OCI-LY3 (cell line): ENCODE measurements at regions not wholly inside any gene's neighbourhood (a gene's known extent, or its start where the extent isn't known, plus 50 kb on each side); places are given as distances from the start of the nearest gene placed in this dataset.

Source experiments
- H2AFZ ChIP-seq: fragments of 200-600, 300-600 bp; shearing (Covaris generic); 2 replicates; pipeline ENCODE4 v1.6.0; 2014; ENCODE audit warnings: antibody characterized with exemption, low read depth, low read length
- H3K27ac ChIP-seq: fragments of 200-600, 300-600 bp; sonication (generic); 2 replicates; pipeline ENCODE4 v1.5.1; 2014; ENCODE audit warnings: mild to moderate bottlenecking, low read length, moderate library complexity, mixed read lengths
- H3K27me3 ChIP-seq: fragments of 200-600, 300-600 bp; sonication (generic); 2 replicates; pipeline ENCODE4 v1.6.1; 2014; ENCODE audit warnings: low read depth, low read length, mixed read lengths
- H3K36me3 ChIP-seq: fragments of 200-600, 300-600 bp; sonication (generic); replicated peaks from 2 replicates; pipeline ENCODE3; 2014; ENCODE audit warnings: low read depth, low read length, mixed read lengths
- H3K4me1 ChIP-seq: fragments of 300-600, 200-600 bp; sonication (generic); 2 replicates; pipeline ENCODE4 v1.6.1; 2014; ENCODE audit warnings: low read length, mixed read lengths
- H3K4me2 ChIP-seq: fragments of 200-600, 300-600 bp; sonication (generic); 2 replicates; pipeline ENCODE4 v1.6.1; 2014; ENCODE audit warnings: low read length, mixed read lengths
- H3K4me3 ChIP-seq: fragments of 300-600, 200-600 bp; sonication (generic); 2 replicates; pipeline ENCODE4 v1.5.1; 2014; ENCODE audit warnings: antibody characterized with exemption, mild to moderate bottlenecking, low read length, moderate library complexity
- H3K79me2 ChIP-seq: fragments of 300-600, 200-600 bp; shearing (Covaris generic); 2 replicates; pipeline ENCODE4 v1.6.1; 2014; ENCODE audit warnings: mild to moderate bottlenecking, low read length, mixed read lengths
- H3K9ac ChIP-seq: fragments of 300-600, 200-600 bp; shearing (Covaris generic); 2 replicates; pipeline ENCODE4 v1.6.0; 2014; ENCODE audit warnings: mild to moderate bottlenecking, low read length, moderate library complexity
- H3K9me3 ChIP-seq: fragments of 200-600, 300-600 bp; shearing (Covaris generic); 2 replicates; pipeline ENCODE4 v1.6.1; 2014; ENCODE audit warnings: low read length, mixed read lengths; ENCODE audit not compliant: insufficient read depth
- H4K20me1 ChIP-seq: fragments of 200-600, 300-600 bp; sonication (generic); 2 replicates; pipeline ENCODE4 v1.6.1; 2016; ENCODE audit warnings: low read length, mixed read lengths; ENCODE audit not compliant: insufficient read depth
- CTCF ChIP-seq: fragments of 200-600, 300-600 bp; sonication (generic); IDR thresholded peaks from 2 replicates; pipeline ENCODE4 v1.5.1; 2014; ENCODE audit warnings: antibody characterized with exemption, low read length, low read depth
- EZH2phosphoT487 ChIP-seq: fragments of 200-600 bp; shearing (Covaris generic); IDR thresholded peaks from 2 replicates; pipeline ENCODE4 v1.6.1; 2018; ENCODE audit warnings: antibody characterized with exemption, mixed run types, low read depth

DNA sequence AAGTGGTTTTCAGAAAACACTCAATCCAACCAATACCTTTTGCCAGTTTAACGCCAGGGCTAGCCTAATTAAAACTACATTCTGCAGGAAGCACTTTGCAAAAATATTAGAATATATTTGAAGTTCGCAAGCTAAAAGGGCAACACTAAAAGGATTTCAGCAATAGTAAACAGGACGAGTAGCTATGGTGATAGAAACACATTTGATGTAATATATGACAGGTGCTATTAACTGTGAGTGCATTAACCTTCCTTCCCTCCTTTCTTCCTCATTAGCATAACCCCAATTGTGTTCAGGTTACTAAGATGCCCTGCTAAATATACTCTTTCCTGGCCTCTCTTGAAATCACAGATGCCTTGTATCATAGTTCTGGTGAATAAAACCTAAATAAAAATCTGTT is 85.6 kb upstream of the TMCC3 start:
- Histone ChIP-seq H3K79me2 (no peaks in the 10 kb centered on the region), H3K27ac (no peak overlapping the region), H3K4me2 (no peak overlapping the region), H3K9me3 (no peaks in the 10 kb centered on the region), H4K20me1 (no peaks in the 10 kb centered on the region), H2AFZ (no peak overlapping the region), H3K4me1 (peaks cover 11% of the 10 kb centered on the region), H3K4me3 (no peak overlapping the region), H3K27me3 (no peaks in the 10 kb centered on the region), H3K36me3 (no peaks in the 10 kb centered on the region), H3K9ac (no peak overlapping the region)
- TF ChIP-seq EZH2phosphoT487 = no peak
- TF ChIP-seq CTCF = no peak

GRCh38 chr12:94733727-94734126 is 83.4 kb upstream of the TMCC3 start:
- Histone ChIP-seq H3K9ac (no peak overlapping the region), H2AFZ (no peak overlapping the region), H4K20me1 (no peaks in the 10 kb centered on the region), H3K27ac (no peak overlapping the region), H3K79me2 (no peaks in the 10 kb centered on the region), H3K4me2 (no peak overlapping the region), H3K36me3 (no peaks in the 10 kb centered on the region), H3K4me3 (no peak overlapping the region), H3K4me1 (peaks cover 11% of the 10 kb centered on the region), H3K9me3 (no peaks in the 10 kb centered on the region), H3K27me3 (no peaks in the 10 kb centered on the region)
- TF ChIP-seq EZH2phosphoT487 = no peak
- no peak for TF ChIP-seq CTCF

GRCh38 chr12:94732367-94732990 is 82.1 kb upstream of the TMCC3 start:
- Histone ChIP-seq H3K9ac (no peak overlapping the region), H3K4me3 (no peak overlapping the region), H3K36me3 (no peaks in the 10 kb centered on the region), H3K27me3 (no peaks in the 10 kb centered on the region), H3K4me2 (no peak overlapping the region), H2AFZ (no peak overlapping the region), H3K27ac (no peak overlapping the region), H3K4me1 (peaks cover 11% of the 10 kb centered on the region), H3K9me3 (no peaks in the 10 kb centered on the region), H4K20me1 (no peaks in the 10 kb centered on the region), H3K79me2 (no peaks in the 10 kb centered on the region)
- TF ChIP-seq EZH2phosphoT487 = no peak
- TF ChIP-seq CTCF = no peak

- Histone ChIP-seq H3K27ac (no peak overlapping the region), H3K4me2 (no peak overlapping the region), H3K27me3 (no peaks in the 10 kb centered on the region), H3K36me3 (no peaks in the 10 kb centered on the region), H3K9me3 (no peaks in the 10 kb centered on the region), H3K4me3 (no peak overlapping the region), H3K79me2 (no peaks in the 10 kb centered on the region), H4K20me1 (no peaks in the 10 kb centered on the region), H3K9ac (no peak overlapping the region), H3K4me1 (peaks cover 11% of the 10 kb centered on the region), H2AFZ (no peak overlapping the region)
- TF ChIP-seq CTCF = no peak
- TF ChIP-seq EZH2phosphoT487 = no peak
Observed at GRCh38 chr12:94731733-94732360, 81.5 kb upstream of the TMCC3 start.
